Subcutaneous abdominal adipose tissue (tissue), 5 donors: ENCODE measurements at regions not wholly inside any gene's neighbourhood (a gene's known extent, or its start where the extent isn't known, plus 50 kb on each side); places are given as distances from the start of the nearest gene placed in this dataset.
"Not testable (repeated sequence)": the region's sequence is repeated elsewhere in the genome, so short reads cannot be mapped to it uniquely, and the experiment has no call there.

Experiments
- H3K27ac ChIP-seq: one replicate; pipeline ENCODE4 v1.7.0; 2013; ENCODE audit warnings: low read depth, mild to moderate bottlenecking, inconsistent platforms, low read length, moderate library complexity
- H3K27me3 ChIP-seq, 5 donors: one replicate each; pipeline ENCODE4 v1.7.0; 2013; ENCODE audit warnings: low read length in 5 of 5, inconsistent platforms in 1 of 5; ENCODE audit not compliant: control insufficient read depth in 5 of 5, insufficient read depth in 4 of 5
- H3K36me3 ChIP-seq, 5 donors: one replicate each; pipeline ENCODE4 v1.7.0; 2013; ENCODE audit warnings: low read length in 5 of 5; ENCODE audit not compliant: control insufficient read depth in 5 of 5, insufficient read depth in 5 of 5
- H3K4me1 ChIP-seq, 5 donors: one replicate each; pipeline ENCODE4 v1.7.0; 2013; ENCODE audit warnings: low read length in 5 of 5, mild to moderate bottlenecking in 3 of 5, moderate library complexity in 1 of 5; ENCODE audit not compliant: control insufficient read depth in 5 of 5, insufficient read depth in 5 of 5
- H3K4me3 ChIP-seq, 5 donors: one replicate each; pipeline ENCODE4 v1.7.0; 2013; ENCODE audit warnings: low read length in 5 of 5, low read depth in 1 of 5
- H3K9ac ChIP-seq, 5 donors: one replicate each; pipeline ENCODE4 v1.7.0; 2013; ENCODE audit warnings: low read length in 5 of 5, mild to moderate bottlenecking in 4 of 5, moderate library complexity in 3 of 5
- H3K9me3 ChIP-seq, 5 donors: one replicate each; pipeline ENCODE4 v1.7.0; 2013; ENCODE audit warnings: low read length in 5 of 5; ENCODE audit not compliant: control insufficient read depth in 5 of 5
- donor health status: healthy.
- donor health status: healthy.
- donor health status: healthy.
- donor health status: healthy.
- donor health status: healthy.

DNA sequence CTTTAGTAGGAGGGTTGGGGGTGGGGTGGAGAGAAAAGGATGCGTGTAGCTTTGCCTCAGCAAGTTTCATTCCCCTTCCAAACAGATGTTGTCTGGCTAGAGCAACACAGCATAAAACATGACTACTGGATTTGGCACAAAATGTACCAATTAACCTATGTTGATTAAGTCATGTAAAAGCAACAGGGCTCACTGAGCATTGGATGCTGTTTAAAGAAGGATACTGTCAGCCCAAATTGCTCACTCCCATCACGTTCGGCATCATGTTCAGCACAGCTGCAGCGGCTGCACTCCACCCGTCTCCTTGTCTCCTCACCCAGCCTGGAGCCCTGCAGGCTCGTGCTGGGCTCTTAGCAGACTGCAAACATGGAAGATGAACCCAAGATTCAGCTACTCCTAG is 77.5 kb downstream of the DLEU7 start:
- Histone ChIP-seq H3K4me3 (no peak overlapping the region), H3K27me3 (no peaks in the 10 kb centered on the region), H3K9me3 (peaks cover 0 to 2% (median 0%) of the 10 kb centered on the region in 5 donors), H3K27ac (no peak overlapping the region), H3K36me3 (no peaks in the 10 kb centered on the region), H3K9ac (no peak overlapping the region), H3K4me1 (no peaks in the 10 kb centered on the region)

- Histone ChIP-seq H3K9me3 (peaks cover 0 to 2% (median 0%) of the 10 kb centered on the region in 5 donors), H3K9ac (no peak overlapping the region), H3K4me3 (no peak overlapping the region), H3K4me1 (no peaks in the 10 kb centered on the region), H3K27ac (no peak overlapping the region), H3K36me3 (no peaks in the 10 kb centered on the region), H3K27me3 (no peaks in the 10 kb centered on the region)
These were observed 76.8 kb downstream of the DLEU7 start for GRCh38 chr13:50766695-50767094.

DNA sequence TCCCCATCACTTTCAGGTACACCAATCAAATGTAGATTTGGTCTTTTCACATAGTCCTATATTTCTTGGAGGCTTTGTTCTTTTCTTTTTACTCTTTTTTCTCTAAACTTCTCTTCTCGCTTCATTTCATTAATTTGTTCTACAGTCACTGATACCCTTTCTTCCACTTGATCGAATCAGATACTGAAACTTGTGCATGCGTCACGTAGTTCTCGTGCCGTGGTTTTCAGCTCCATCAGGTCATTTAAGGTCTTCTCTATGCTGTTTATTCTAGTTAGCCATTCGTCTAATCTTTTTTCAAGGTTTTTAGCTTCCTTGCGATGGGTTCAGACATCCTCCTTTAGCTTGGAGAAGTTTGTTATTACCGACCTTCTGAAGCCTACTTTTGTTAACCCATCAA is 70.6 kb downstream of the DLEU7 start:
- H3K4me1 ChIP-seq, H3K36me3 ChIP-seq, H3K9ac ChIP-seq, H3K27ac ChIP-seq, H3K27me3 ChIP-seq, H3K4me3 ChIP-seq: not testable (repeated sequence)
- peaks cover 0 to 14% (median 11%) of the 10 kb centered on the region in 5 donors for H3K9me3 ChIP-seq
